ENCODE measurements at regions not wholly inside any gene's neighbourhood (a gene's known extent, or its start where the extent isn't known, plus 50 kb on each side); places are given as distances from the start of the nearest gene placed in this dataset.

DNA sequence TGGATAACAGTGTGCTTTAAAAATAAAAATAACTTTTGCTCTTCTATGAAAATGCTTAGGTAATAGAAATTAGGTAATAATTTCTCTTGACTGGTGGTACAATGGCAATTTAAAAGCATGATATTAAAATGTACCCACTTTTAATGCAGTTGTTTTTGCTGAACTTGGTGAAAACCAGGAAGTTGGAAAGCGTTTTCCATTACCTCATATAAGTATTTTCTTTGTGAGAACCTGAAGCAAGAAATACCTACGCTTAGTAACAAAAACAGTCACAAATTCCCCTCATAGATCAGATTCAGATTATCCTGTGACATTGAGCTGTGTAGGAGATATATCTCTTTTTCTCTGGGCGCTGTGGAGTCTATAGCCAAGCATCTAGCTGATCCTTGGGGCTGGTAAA is 689.0 kb upstream of the FZD8 start:
- TF ChIP-seq YY1 (IDR thresholded peaks at IDR 0.05; ENCODE audit: low read depth, low read length) (no peak), POLR2A (IDR thresholded peaks at IDR 0.05; ENCODE audit: control extremely low read depth in 1 of 2, low read depth in 2 of 2, low read length in 2 of 2) (no peak), SP1 (IDR thresholded peaks at IDR 0.05; ENCODE audit: low read depth, low read length) (no peak), TBP (IDR thresholded peaks at IDR 0.05; ENCODE audit: low read depth, low read length) (no peak), HDAC2 (IDR thresholded peaks at IDR 0.05; ENCODE audit: borderline replicate concordance in 1 of 2, low read depth in 2 of 2, low read length in 2 of 2) (no peak), NRF1 (IDR thresholded peaks at IDR 0.05; ENCODE audit: low read depth, low read length) (no peak), ZNF274 (IDR thresholded peaks at IDR 0.05; ENCODE audit: borderline replicate concordance, extremely low read depth, low read length) (no peak), EP300 (IDR thresholded peaks at IDR 0.05; ENCODE audit: borderline replicate concordance in 1 of 2, low read depth in 2 of 2, low read length in 2 of 2) (no peak), RFX5 (IDR thresholded peaks at IDR 0.05; ENCODE audit: borderline replicate concordance, low read depth, low read length) (no peak)
- TF ChIP-seq, protein P1, sequence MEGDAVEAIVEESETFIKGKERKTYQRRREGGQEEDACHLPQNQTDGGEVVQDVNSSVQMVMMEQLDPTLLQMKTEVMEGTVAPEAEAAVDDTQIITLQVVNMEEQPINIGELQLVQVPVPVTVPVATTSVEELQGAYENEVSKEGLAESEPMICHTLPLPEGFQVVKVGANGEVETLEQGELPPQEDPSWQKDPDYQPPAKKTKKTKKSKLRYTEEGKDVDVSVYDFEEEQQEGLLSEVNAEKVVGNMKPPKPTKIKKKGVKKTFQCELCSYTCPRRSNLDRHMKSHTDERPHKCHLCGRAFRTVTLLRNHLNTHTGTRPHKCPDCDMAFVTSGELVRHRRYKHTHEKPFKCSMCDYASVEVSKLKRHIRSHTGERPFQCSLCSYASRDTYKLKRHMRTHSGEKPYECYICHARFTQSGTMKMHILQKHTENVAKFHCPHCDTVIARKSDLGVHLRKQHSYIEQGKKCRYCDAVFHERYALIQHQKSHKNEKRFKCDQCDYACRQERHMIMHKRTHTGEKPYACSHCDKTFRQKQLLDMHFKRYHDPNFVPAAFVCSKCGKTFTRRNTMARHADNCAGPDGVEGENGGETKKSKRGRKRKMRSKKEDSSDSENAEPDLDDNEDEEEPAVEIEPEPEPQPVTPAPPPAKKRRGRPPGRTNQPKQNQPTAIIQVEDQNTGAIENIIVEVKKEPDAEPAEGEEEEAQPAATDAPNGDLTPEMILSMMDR (IDR thresholded peaks at IDR 0.05; ENCODE audit: control extremely low read depth in 1 of 3, insufficient read depth in 1 of 3, low read depth in 1 of 3, low read length in 3 of 3), result no peak
